ENCODE measurements at regions not wholly inside any gene's neighbourhood (a gene's known extent, or its start where the extent isn't known, plus 50 kb on each side); places are given as distances from the start of the nearest gene placed in this dataset.
A peak's percentile ranks its signal among the peaks of the same experiment; 100 is the strongest.

DNA sequence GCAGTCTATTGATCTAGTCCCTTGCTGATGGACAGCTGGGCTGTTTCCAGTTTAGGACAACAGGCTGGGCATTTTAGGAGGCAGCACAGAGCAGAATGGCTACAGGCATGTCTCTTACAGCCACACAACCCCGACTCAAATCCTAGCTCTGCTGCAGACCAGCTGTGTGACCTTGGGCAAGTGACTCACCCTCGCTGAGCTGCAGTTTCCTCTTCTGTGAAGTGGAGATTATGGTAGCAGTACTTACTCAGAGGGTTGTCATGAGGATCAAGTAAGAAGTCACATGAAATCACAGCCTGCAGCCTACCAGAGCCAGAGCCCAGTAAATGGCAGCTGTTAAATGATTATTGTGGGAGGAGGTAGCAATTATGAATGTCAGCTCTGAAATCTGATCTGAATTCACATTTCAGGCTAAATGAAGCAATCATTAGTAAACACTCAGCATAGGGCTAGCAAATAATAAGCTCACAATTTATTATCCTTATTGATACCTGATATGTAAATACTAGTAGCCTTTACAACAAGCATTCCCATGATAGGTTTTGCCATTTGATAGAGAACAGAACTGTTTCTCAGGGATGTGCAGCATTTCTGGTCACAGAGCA is 58.9 kb downstream of the MYEOV start:
- TF ChIP-seq POLR2A (IDR thresholded peaks at IDR 0.05), result no peak
- TF ChIP-seq, protein P1, sequence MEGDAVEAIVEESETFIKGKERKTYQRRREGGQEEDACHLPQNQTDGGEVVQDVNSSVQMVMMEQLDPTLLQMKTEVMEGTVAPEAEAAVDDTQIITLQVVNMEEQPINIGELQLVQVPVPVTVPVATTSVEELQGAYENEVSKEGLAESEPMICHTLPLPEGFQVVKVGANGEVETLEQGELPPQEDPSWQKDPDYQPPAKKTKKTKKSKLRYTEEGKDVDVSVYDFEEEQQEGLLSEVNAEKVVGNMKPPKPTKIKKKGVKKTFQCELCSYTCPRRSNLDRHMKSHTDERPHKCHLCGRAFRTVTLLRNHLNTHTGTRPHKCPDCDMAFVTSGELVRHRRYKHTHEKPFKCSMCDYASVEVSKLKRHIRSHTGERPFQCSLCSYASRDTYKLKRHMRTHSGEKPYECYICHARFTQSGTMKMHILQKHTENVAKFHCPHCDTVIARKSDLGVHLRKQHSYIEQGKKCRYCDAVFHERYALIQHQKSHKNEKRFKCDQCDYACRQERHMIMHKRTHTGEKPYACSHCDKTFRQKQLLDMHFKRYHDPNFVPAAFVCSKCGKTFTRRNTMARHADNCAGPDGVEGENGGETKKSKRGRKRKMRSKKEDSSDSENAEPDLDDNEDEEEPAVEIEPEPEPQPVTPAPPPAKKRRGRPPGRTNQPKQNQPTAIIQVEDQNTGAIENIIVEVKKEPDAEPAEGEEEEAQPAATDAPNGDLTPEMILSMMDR (IDR thresholded peaks at IDR 0.05), result no peak
- intact Hi-C loops (cut with DNase I; ENCODE audit: low total_unique reads), result no loop called here
- peak; percentile 6 to 21 for DNase-seq (ENCODE audit: low spot score in 2 of 2)
- no peak overlapping the region for H3K4me3 ChIP-seq (ENCODE audit: low read depth, poor library complexity, severe bottlenecking)
- 28% methylated on average over 2 of the region's 2 CpGs for WGBS, 2 donors

DNA sequence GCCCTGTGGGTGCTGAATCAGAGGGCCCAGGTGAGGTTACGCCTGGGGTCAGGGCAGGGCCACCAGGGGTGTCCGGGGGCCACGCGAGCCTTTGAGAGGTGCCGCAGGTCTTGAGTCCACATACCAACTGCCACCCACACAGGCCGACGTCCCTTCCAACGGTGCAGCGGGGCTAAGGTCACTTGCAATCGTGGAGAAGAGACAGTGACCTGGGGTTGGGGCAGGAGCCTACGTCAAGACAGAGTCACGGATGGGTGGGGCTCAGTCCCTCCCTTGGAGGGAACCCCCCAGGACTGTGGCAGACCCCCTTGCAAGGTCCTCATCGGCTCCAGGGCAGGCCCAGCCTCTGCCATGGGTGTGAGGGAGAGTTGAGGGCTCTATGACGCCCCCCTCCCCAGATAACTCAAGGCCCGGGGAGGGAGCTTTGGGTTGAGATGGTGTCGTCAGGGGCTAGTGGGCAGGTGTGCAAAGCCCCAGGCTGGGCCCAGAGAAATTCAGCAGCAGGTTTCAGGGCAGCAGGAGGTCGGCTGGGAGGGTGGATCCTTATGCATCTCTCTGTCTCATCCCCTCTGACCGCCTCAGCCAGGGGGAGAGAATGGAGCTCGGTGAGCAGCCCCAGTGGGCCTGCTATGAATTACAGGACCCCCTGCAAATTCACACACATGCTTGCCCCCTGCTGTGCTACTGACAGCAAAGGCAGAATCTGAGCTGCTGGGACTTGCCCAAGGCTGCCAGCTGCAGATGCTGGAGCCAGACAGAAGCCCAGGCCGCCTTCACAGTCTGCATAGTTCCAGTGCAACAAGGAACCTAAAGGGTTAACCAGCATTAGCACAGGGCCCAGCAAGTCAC is 60.0 kb downstream of the MYEOV start:
- H3K4me3 ChIP-seq (ENCODE audit: low read depth, poor library complexity, severe bottlenecking), result no peak overlapping the region
- intact Hi-C loops (cut with DNase I; ENCODE audit: low total_unique reads), result no loop called here
- DNase-seq (ENCODE audit: low spot score in 2 of 2), result peak; percentile 9 to 68
- 87 to 94% methylated on average over 17 to 19 of the region's 20 CpGs for WGBS, 2 donors
- no peak for TF ChIP-seq POLR2A (IDR thresholded peaks at IDR 0.05)
- TF ChIP-seq, protein P1 (IDR thresholded peaks at IDR 0.05), result no peak

DNA sequence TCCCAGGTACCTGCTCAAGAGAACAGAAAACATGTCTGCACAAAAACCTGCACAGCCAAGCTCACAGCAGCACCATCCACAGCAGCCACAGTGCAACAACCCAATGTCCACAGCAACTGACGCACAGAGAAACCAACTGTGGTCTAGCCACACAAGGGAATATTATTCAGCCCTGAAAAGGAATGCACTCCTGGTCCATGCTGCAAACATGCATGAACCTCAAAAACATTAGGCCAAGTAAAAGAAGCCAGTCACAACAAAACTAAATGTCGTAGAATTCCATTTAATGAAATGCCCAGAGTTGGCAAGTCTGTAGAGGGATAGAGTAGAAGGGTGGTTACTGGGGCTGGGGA is 60.6 kb downstream of the MYEOV start:
- H3K4me3 ChIP-seq (ENCODE audit: low read depth, poor library complexity, severe bottlenecking), result no peak overlapping the region
- intact Hi-C loops (cut with DNase I; ENCODE audit: low total_unique reads), result no loop called here
- WGBS, 2 donors, result 88 to 94% methylated on average over 2 of the region's 2 CpGs
- TF ChIP-seq, protein P1 (IDR thresholded peaks at IDR 0.05), result no peak
- TF ChIP-seq POLR2A (IDR thresholded peaks at IDR 0.05), result no peak
- no peak for DNase-seq (ENCODE audit: low spot score in 2 of 2)

DNA sequence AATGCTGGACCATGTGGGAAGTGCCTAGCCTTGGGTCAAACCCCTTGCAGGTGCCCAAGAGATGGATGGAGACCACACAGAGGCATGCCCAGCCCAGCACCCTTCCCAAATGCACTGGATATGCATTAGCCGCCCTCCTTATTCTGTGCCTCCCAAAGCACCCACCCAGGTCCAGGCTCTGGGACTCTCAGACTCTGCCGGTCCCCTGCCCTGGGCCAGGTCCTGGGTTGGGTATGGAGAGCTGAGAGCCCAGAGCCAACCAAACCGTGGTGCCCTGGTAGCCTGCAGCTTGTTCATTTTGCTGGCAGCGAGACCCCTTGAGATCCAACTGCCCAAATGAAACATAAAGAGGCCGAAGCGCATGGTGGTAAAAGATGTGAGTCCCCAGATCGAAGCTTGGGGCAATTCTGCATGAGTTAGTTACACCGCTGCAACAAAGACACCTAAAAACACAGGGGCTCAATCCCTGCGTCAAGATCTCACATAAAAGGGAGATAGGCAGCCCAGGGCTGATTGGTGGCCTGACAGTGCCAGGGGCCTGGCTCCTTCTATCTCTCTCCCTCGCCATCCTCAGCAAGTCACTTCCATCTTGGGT is 61.5 kb downstream of the MYEOV start:
- 89 to 95% methylated on average over 9 to 10 of the region's 10 CpGs for WGBS, 2 donors
- intact Hi-C loops (cut with DNase I; ENCODE audit: low total_unique reads), result no loop called here
- TF ChIP-seq, protein P1 (IDR thresholded peaks at IDR 0.05), result no peak
- TF ChIP-seq POLR2A (IDR thresholded peaks at IDR 0.05), result no peak
- H3K4me3 ChIP-seq (ENCODE audit: low read depth, poor library complexity, severe bottlenecking), result no peak overlapping the region
- peak; percentile 7 to 77 for DNase-seq (ENCODE audit: low spot score in 2 of 2)

DNA sequence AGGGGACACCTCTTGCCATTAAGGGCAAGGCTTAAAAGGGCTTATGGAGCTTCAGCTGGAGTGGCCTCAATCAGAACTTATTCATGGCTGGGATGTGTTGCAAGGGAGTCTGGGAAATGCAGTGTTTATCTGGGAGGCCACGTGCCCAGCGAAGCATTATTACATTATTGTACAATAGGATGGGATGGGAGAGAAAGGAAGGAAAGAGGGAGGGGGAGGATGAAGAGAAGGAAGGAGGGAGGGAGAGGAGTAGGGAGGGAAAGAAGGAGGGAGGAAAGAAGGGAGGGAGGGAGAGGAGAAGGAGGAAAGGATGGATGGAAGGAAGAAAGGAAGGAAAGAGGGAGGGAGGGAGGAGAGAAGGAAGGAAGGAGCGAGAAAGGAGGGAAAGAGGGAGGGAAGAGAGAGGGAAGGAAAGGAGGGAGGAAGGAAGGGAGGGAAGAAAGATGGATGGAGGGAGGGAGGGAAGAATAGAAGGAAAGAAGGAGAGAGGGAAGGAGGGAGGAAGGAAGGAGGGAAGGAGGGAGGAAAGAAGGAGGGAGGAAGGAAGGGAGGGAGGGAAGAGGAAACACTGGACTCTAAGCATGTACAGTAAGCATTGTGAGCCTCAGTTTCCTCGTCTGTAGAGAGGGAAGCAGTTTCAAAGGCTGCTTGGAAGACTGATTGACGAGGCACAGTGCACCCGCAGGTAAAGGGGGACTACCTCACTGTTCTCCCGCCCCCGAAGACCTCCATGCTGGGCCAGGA is 62.2 kb downstream of the MYEOV start:
- WGBS, 2 donors, result 88 to 89% methylated on average over 8 of the region's 8 CpGs

More for the DNA sequence above, 62.2 kb downstream of the MYEOV start:
- DNase-seq (ENCODE audit: low spot score in 2 of 2), result peak in 1 of 2 donors; percentile 5
- no peak for TF ChIP-seq POLR2A (IDR thresholded peaks at IDR 0.05)
- TF ChIP-seq, protein P1 (IDR thresholded peaks at IDR 0.05), result no peak
- no peak overlapping the region for H3K4me3 ChIP-seq (ENCODE audit: low read depth, poor library complexity, severe bottlenecking)
- intact Hi-C loops (cut with DNase I; ENCODE audit: low total_unique reads), result no loop called here

Data from lower leg skin (tissue), 4 donors.